ENCODE measurements at regions not wholly inside any gene's neighbourhood (a gene's known extent, or its start where the extent isn't known, plus 50 kb on each side); places are given as distances from the start of the nearest gene placed in this dataset.

GRCh38 chr1:193909406-193910082 is 723.1 kb upstream of the B3GALT2 start:
- WGBS (ENCODE audit: insufficient coverage, insufficient replicate concordance, low lambda C conversion rate, missing lambda C conversion rate), result 24% methylated on average over 7 of the region's 7 CpGs
- Histone ChIP-seq H4K20me1 (ENCODE audit: control insufficient read depth, insufficient read depth) (no peaks in the 10 kb centered on the region), H3K4me3 (no peak overlapping the region), H3K27ac (ENCODE audit: control insufficient read depth, insufficient read depth) (no peak overlapping the region), H3K36me3 (ENCODE audit: control insufficient read depth in 2 of 2, insufficient read depth in 2 of 2, low read length in 1 of 2) (no peaks in the 10 kb centered on the region), H3K4me1 (ENCODE audit: control insufficient read depth, insufficient read depth, low read length) (no peaks in the 10 kb centered on the region), H3K79me2 (ENCODE audit: control insufficient read depth, insufficient read depth, low read length) (no peaks in the 10 kb centered on the region), H2AFZ (ENCODE audit: control insufficient read depth, low read depth, low read length) (no peak overlapping the region), H3K27me3 (replicated peaks in 1 of 2; ENCODE audit: control insufficient read depth in 2 of 2, insufficient read depth in 2 of 2, low read length in 1 of 2) (no peaks in the 10 kb centered on the region; a peak in 1 of 4 replicates), H3K9ac (ENCODE audit: control insufficient read depth, insufficient read depth, low read length) (no peak overlapping the region), H3K4me2 (ENCODE audit: control insufficient read depth, insufficient read depth) (no peak overlapping the region), H3K9me3 (replicated peaks; ENCODE audit: control insufficient read depth, insufficient read depth, low read length) (no peaks in the 10 kb centered on the region)
- no peak for TF ChIP-seq BHLHE40 (IDR thresholded peaks at IDR 0.05; ENCODE audit: borderline replicate concordance in 1 of 2, low read depth in 2 of 2, low read length in 1 of 2)
- no peak for TF ChIP-seq MXI1 (IDR thresholded peaks at IDR 0.05; ENCODE audit: low read depth, low read length)
- TF ChIP-seq MEF2A (IDR thresholded peaks at IDR 0.05; ENCODE audit: insufficient read depth, low read depth, low read length), result no peak
- no peak for TF ChIP-seq CHD1 (IDR thresholded peaks at IDR 0.05; ENCODE audit: low read depth, low read length)
- TF ChIP-seq, protein P1, sequence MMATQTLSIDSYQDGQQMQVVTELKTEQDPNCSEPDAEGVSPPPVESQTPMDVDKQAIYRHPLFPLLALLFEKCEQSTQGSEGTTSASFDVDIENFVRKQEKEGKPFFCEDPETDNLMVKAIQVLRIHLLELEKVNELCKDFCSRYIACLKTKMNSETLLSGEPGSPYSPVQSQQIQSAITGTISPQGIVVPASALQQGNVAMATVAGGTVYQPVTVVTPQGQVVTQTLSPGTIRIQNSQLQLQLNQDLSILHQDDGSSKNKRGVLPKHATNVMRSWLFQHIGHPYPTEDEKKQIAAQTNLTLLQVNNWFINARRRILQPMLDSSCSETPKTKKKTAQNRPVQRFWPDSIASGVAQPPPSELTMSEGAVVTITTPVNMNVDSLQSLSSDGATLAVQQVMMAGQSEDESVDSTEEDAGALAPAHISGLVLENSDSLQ (IDR thresholded peaks at IDR 0.05), result no peak
- no peak for TF ChIP-seq MYC (IDR thresholded peaks at IDR 0.05; ENCODE audit: insufficient read depth, insufficient read length, insufficient replicate concordance, low read length, severe bottlenecking)
- TF ChIP-seq STAT1 (conservative IDR thresholded peaks at IDR 0.05), result no peak
- no peak for TF ChIP-seq CEBPZ (IDR thresholded peaks at IDR 0.05; ENCODE audit: low read depth, low read length)
- no peak for TF ChIP-seq RELA (IDR thresholded peaks at IDR 0.05; ENCODE audit: borderline replicate concordance, partially characterized antibody)
- intact Hi-C loops (cut with micrococcal nuclease; ENCODE audit: unreplicated experiment) (no loop called here), in situ Hi-C loops (cut with MboI) (no loop called here)
- FAIRE-seq (no peak), DNase-seq (ENCODE audit: low read depth, low spot score) (no peak), ATAC-seq (no peak)
- CTCF ChIA-PET, result no interaction called here
- RAD21 ChIA-PET (ENCODE audit: unreplicated experiment), result no interaction called here
- no TSS peak for BruUV-seq (replicated peaks)
- POLR2A ChIA-PET, result no interaction called here
- SMC1A ChIA-PET (ENCODE audit: uncharacterized antibody, unreplicated experiment), result no interaction called here
